ENCODE measurements at regions not wholly inside any gene's neighbourhood (a gene's known extent, or its start where the extent isn't known, plus 50 kb on each side); places are given as distances from the start of the nearest gene placed in this dataset.

DNA sequence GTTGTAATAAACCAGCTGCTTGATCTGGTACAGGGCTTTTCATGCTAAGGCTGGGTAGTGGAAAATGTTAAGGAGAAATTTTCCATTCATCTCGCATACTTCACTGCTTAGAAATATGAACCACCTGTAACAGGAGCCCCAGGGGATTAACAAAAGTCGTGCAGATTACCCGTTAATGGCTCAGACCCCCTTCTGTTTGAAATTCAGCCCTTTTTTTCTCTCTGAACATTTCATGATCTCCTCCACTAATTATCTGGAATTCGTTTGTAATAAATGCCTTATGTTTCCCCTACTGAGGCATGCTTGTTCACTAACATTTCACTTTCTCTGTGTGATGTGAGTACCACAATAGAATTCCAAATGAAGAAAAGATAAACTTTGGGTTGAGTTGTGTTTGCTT is 336.4 kb upstream of the HSF2 start:
- no peak overlapping the region for H4K5ac ChIP-seq (ENCODE audit: insufficient read length, low read depth, low read length)
- H3T11ph ChIP-seq (ENCODE audit: low read length) = no peak overlapping the region
- no peak overlapping the region for H3K9ac ChIP-seq (ENCODE audit: extremely low read depth, insufficient read length, low read length)
- no peak overlapping the region for H3K4me2 ChIP-seq (ENCODE audit: insufficient read depth, insufficient read length, low read length)
- no peak overlapping the region for H4K8ac ChIP-seq (replicated peaks; ENCODE audit: insufficient read length, low read depth, low read length)
- no peak for DNase-seq
- no peak overlapping the region for H3K14ac ChIP-seq (ENCODE audit: insufficient read depth, low read length)
- TF ChIP-seq, protein P1, sequence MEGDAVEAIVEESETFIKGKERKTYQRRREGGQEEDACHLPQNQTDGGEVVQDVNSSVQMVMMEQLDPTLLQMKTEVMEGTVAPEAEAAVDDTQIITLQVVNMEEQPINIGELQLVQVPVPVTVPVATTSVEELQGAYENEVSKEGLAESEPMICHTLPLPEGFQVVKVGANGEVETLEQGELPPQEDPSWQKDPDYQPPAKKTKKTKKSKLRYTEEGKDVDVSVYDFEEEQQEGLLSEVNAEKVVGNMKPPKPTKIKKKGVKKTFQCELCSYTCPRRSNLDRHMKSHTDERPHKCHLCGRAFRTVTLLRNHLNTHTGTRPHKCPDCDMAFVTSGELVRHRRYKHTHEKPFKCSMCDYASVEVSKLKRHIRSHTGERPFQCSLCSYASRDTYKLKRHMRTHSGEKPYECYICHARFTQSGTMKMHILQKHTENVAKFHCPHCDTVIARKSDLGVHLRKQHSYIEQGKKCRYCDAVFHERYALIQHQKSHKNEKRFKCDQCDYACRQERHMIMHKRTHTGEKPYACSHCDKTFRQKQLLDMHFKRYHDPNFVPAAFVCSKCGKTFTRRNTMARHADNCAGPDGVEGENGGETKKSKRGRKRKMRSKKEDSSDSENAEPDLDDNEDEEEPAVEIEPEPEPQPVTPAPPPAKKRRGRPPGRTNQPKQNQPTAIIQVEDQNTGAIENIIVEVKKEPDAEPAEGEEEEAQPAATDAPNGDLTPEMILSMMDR (conservative IDR thresholded peaks at IDR 0.05) = no peak
- H3K4ac ChIP-seq (ENCODE audit: low read depth, low read length) = no peak overlapping the region
- no peak overlapping the region for H2BK5ac ChIP-seq (ENCODE audit: insufficient read length, low read length)
- Mint-ChIP-seq H3K36me3 (ENCODE audit: insufficient read depth in 1 of 3, low read depth in 3 of 3) (no peaks in the 10 kb centered on the region), H3K27me3 (ENCODE audit: low read depth) (no peaks in the 10 kb centered on the region), H3K27ac (no peak overlapping the region), H3K4me3 (no peak overlapping the region), H3K4me1 (peaks cover 23 to 26% of the 10 kb centered on the region in 2 experiments), H3K9me3 (no peaks in the 10 kb centered on the region)
- no peaks in the 10 kb centered on the region for H3K79me2 ChIP-seq (ENCODE audit: insufficient read depth, low read length)
- no peaks in the 10 kb centered on the region for H3K79me1 ChIP-seq (ENCODE audit: insufficient read depth, low read depth, low read length, poor library complexity, severe bottlenecking)
- H3K56ac ChIP-seq (ENCODE audit: insufficient read length, low read depth, low read length) = no peak overlapping the region
- H3K18ac ChIP-seq (ENCODE audit: insufficient read length, low read depth, low read length) = no peak overlapping the region
- no peaks in the 10 kb centered on the region for H4K20me1 ChIP-seq (ENCODE audit: control insufficient read depth, insufficient read depth, insufficient read length)
- no peak overlapping the region for H3K27ac ChIP-seq (ENCODE audit: insufficient read length, low read depth, low read length)
- H2BK12ac ChIP-seq (ENCODE audit: insufficient read length, low read depth, low read length) = no peak overlapping the region
- no CpG with 5 or more reads among the region's 4 CpGs for WGBS (ENCODE audit: extremely low coverage, insufficient read length, low lambda C conversion rate)
- H3K27me3 ChIP-seq (ENCODE audit: insufficient read depth, low read length) = no peaks in the 10 kb centered on the region
- H3K23me2 ChIP-seq (ENCODE audit: insufficient read length, low read depth, low read length, poor library complexity, severe bottlenecking) = no peaks in the 10 kb centered on the region
- no peak overlapping the region for H4K91ac ChIP-seq (ENCODE audit: insufficient read length, low read depth, low read length)
- no peak overlapping the region for H2AFZ ChIP-seq (ENCODE audit: low read length)
- H3K23ac ChIP-seq (ENCODE audit: insufficient read length, low read depth, low read length) = no peak overlapping the region
- no peak overlapping the region for H2BK15ac ChIP-seq (ENCODE audit: low read depth, low read length)
- no peak overlapping the region for H2BK20ac ChIP-seq (ENCODE audit: low read depth, low read length, poor library complexity, severe bottlenecking)
- no peak overlapping the region for H2BK120ac ChIP-seq (ENCODE audit: low read depth, low read length, poor library complexity, severe bottlenecking)
- no peak overlapping the region for H2AK5ac ChIP-seq (ENCODE audit: insufficient read length, low read length)
- H3K9me3 ChIP-seq (ENCODE audit: control insufficient read depth, low read depth, low read length) = no peaks in the 10 kb centered on the region
- peaks cover 2% of the 10 kb centered on the region; the same call in 1 of the 2 replicates for H3K4me1 ChIP-seq (ENCODE audit: insufficient read depth, low read length)

All from H9 (cell line).